NCI-H226 (cell line): ENCODE measurements at regions not wholly inside any gene's neighbourhood (a gene's known extent, or its start where the extent isn't known, plus 50 kb on each side); places are given as distances from the start of the nearest gene placed in this dataset.
"Not testable (repeated sequence)": the region's sequence is repeated elsewhere in the genome, so short reads cannot be mapped to it uniquely, and the experiment has no call there.

ENCODE experiments used
- DNase-seq: peaks from one replicate; pipeline ENCODE4 v3.0.0-alpha.2; 2015

DNA sequence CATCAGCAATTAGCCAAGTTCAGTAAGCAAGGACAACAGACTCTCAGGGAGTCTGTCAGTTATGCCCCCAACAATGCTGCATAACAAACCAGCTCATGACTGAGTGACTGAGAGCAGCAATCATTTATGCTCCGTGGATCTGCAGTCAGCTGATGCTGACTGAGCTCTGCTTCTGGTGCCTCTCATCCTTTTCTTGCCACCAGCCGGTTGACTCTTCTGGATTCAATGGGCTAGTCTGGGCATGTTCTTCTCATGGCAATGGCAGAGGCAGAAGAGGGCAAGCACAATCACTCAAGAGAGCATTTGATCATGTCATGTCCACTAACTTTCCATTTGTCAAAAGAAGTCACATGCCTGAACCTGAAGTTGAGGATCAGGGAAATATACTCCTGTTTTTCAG is 157.0 kb upstream of the NTRK2 start:
- DNase-seq: no peak

DNA sequence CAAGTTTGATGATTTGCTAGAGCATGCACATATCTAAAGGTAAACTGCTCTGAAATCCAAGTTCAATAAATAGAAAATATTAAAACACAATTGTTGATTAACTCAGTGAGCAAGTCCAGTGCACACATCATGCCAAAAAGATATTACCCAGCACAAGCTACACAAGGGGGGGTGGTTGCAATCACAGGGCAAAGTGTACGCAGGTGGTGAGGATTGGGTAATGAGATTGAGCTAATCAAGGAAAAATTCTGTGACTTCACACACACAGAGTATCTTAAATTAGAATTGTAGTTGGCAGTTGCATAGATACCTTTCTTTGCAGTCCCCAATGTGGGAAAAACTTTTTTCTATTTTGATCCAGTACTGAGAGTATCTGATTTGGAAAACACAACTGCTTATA is 156.1 kb upstream of the NTRK2 start:
- no peak for DNase-seq

DNA sequence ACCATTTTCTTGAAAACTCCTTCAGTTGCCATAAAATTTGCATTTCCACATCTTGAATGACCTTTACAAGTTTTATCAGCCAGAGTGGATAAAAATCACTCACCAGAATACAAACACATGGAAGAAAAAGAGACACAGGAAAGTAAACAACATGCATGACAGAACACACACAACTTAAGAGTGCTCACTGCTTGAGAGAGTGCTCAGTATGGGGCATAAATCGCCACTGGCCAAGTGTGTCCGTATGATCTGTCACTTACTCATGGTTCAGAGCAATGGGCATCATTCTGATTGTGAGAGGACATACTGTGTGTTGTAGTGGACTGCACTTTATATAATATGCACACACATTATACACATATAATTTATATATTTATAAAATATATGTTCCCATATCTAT is 155.6 kb upstream of the NTRK2 start:
- no peak for DNase-seq

DNA sequence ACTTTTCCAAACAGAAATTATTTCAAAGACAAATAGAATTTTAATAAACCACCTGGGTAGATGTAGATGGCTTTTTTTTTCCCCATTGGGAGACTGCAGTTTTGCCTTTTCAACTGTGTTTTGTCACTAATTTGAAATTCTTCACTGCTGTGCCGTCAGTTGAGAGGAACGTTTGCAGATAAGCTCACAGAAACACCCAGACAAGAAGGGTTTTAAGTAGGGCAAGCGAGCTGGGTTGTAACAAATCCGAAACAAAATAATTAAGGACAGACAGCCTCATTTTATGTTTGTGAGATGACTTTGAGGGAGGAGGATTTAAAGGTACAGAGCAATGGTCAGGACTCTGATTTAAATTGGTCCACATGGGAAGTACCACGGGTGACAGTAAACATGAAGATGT is 155.1 kb upstream of the NTRK2 start:
- DNase-seq: no peak

DNA sequence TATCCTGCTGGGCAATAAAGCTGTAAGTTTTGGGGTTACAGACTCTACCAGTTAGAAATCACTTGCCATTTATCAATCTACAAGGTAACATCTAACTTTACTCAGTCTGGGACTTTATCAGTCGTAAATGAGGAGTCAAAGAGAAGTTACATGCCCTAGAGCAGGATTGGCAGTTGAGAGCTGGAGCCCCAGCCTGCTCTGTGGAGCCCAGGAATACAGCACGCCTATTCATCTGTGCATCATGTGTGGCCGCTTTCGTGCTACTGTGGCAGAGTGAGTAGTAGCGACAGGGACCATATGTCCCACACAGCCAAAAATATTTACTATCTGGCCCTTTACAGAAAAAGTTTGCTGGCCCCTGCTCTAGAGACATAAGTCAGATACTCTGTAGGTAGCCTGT is 152.5 kb upstream of the NTRK2 start:
- no peak for DNase-seq

DNA sequence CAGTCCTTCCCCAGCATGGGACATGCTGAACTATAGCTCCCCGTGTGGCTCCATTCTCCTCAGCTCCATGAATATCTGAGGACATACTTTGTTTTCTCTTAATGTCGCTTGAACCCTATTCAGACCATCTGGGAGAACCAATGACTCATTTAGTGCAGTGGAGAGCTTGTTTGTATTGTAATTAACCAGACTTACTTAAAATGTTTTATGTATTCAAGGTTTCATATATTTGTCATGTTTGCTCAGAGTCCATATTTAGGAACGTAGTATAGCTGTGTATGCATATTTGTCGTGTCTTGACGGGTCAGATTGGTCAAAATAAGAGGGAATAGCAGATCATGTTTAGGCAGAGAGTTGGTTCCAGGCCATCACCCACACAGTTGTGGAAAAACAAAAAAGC is 150.1 kb upstream of the NTRK2 start:
- no peak for DNase-seq

DNA sequence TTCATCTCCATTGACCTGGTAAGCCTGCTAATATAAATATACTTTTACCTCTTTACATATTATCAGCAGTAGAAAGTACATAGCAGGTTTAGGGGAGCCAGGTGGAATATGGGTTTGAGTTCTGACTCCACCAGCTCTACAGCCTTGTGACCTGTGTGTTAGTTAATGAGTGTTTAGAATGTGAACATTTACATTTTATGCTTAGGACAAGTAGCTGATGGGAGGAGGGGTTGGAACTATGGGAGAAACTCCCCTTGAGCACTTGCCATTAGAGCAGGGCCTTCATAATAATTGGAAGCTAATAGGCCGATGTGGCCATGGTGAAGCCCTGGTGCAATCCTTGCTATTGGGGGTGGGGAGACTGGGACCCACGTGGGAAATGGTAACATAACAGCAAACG is 148.3 kb upstream of the NTRK2 start:
- no peak for DNase-seq

DNA sequence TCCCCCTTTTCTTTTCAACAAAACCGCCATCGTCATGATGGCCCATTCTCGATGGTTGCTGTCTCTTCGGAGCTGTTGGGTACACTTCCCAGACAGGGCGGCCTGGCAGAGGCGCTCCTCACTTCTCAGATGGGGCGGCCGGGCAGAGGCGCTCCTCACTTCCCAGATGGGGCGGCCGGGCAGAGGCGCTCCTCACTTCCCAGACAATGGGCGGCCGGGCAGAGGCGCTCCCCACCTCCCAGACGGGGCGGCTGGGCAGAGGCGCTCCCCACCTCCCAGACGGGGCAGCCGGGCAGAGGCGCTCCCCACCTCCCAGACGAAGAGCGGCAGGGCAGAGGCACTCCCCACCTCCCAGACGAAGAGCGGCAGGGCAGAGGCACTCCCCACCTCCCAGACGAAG is 143.3 kb upstream of the NTRK2 start:
- DNase-seq: not testable (repeated sequence)

DNA sequence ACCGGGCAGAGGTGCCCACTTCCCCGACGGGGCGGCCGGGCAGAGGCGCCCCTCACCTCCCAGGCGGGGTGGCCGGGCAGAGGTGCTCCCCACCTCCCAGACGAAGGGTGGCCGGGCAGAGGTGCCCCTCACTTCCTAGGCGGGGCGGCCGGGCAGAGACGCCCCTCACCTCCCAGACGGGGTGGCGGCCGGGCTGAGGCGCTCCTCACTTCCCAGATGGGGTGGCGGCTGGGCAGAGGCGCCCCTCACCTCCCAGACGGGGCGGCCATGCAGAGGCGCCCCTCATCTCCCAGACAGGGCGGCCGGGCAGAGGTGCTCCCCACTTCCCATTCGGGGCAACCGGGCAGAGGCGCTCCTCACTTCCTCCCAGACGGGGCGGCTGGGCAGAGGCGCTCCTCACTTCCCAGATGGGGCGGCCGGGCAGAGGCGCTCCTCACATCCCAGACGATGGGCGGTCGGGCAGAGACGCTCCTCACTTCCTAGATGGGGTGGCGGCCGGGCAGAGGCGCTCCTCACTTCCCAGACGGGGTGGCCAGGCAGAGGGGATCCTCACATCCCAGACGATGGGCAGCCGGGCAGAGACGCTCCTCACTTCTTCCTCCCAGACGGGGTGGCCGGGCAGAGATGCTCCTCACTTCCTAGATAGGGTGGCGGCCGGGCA is 142.3 kb upstream of the NTRK2 start:
- not testable (repeated sequence) for DNase-seq

DNA sequence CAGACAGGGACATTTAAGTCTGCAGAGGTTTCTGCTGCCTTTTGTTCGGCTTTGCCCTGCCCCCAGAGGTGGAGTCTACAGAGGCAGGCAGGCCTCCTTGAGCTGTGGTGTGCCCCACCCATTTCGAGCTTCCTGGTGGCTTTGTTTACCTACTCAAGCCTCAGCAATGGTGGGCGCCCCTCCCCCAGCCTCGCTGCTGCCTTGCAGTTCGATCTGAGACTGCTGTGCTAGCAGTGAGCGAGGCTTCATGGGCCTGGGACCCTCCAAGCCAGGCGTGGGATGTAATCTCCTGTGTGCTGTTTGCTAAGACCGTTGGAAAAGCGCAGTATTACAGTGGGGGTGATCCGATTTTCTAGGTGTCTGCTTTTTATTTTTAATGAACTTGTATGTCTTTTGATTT is 133.6 kb upstream of the NTRK2 start:
- not testable (repeated sequence) for DNase-seq

DNA sequence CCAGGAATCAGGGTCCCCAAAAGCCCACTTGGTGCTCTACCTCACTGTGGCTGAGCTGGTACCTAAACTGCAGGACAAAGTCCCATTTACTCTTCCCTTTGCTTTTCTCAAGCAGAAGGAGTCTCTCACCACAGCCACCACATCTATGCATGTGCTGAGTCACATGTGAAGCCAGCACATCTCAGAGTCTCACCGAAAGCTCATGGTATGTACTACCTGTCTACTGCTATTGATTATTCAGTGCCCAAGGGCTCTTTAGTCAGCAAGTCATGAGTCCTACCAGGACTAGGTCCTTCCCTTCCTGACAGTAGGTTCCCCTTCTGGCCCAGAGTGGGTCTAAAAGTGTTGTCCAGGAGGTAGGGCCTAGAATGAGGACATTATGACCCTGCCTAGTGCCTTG is 130.7 kb upstream of the NTRK2 start:
- DNase-seq: no peak

DNA sequence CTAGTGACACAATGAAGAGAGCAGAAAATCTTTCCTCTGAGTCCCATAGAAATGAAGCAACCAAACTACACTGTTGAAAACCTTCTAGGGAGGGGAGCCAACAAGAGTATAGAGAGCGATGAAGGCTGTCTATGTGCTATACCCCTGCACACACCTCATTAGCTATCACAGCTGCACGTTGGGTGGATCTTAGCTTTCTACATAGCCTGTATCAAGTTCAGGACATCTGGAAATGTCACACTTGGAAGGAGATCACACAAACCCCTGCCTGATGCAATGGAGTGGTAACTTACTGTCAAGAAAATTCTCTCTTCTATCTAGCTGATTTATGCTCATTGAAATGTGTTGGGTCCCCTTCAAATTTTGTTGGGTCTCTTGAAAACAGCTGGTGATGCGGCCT is 127.0 kb upstream of the NTRK2 start:
- no peak for DNase-seq

DNA sequence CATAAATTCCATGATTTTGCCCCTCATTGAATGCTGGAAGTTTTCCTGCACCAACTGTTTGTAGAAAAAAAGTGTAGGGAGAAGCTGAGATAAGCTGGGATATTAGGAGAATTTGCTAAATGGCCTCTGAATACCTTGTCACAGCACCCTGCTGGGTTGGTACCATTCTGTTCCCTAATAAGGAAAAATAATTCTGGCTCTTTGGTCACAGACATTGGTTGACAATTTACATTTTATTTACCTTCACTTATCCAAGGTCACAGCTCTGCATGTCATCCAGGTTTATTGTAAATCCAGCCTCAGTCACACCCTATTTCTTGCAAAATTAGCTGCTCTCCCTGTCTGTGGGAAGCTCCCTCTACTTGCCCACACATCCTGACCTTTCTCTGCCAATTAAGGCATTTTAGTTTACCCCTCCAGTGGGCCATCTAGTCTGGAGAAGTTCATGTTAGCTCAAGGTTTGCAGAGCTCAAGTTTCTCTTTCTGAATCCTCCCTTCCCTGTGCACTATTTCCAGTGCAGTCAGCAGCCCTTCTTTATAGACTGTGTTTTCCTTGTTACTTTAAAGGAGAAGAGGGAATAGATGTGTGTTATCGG is 115.4 kb upstream of the NTRK2 start:
- DNase-seq: no peak

DNA sequence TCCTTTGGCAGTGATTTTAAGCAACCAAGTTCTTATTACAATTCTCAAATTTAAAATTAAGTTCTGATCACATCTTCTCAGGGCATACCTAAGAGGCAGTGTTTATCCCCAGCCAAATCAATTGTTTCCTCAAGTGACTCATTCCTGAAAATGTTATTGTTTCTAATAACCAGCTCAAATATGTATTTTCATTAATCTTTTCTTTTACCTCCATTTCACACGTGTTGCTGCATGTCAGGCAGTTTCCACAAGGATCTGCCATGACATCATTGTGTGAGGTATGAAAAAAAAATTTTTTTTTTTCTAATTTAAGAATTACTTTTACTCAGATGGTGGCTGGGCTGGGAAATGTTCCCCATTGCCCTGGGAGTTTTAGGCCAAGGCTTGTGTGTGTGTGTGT is 113.0 kb upstream of the NTRK2 start:
- no peak for DNase-seq

DNA sequence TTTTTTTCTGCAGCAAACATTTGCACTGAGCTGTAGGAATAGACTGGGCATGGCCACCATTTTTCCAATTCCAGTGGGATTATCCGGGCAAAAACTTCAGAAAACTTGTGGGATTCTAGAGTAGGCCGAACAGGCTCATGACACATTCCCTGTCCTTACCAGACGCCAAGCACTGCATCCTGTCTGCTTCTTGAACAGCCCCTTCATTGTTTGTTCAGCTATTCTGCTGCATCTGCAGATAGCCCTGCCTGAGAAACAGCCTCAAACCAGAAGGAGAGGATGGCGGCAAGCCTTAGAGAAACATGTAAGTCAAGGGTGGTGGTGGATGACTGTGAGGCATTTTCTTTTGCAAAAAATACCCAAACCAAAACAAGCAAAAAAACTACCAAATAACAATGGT is 111.8 kb upstream of the NTRK2 start:
- DNase-seq: no peak

DNA sequence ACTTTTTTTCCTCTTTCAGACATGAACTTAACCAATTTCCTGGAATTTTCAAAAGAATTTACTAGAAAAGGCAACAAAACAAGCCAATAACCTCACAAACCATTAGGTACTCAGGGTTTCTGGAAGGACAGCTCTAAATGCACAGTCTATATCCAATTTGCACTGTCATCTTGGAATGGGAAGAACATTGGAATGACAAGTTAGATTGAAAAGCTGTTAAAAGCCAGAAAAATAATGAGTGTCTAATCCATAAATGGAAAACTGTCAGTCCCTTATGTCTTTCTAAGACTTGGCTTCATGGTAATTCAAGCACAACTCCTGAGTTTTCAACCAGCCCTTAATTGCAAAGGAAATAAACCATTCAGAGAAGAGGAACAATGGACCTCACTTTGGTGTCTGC is 105.8 kb upstream of the NTRK2 start:
- DNase-seq: no peak

DNA sequence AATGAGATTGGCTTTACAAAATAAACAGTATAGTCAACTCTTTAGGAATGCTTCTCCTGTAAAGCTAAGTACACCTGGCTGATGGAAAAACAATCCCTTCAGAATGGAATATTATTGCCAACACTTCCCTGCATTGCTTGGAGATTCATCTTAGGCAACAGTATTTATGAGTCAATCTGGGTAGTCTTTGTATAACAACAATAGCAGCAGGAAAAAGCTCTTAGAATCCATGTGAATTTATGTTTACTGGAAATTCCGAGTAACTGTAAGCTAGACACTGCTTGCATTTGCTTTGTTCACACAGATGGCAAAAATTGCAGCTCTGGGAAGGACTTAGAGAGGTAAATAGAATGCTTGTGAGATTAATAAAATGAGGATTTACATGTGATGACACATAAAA is 101.7 kb upstream of the NTRK2 start:
- DNase-seq: no peak

DNA sequence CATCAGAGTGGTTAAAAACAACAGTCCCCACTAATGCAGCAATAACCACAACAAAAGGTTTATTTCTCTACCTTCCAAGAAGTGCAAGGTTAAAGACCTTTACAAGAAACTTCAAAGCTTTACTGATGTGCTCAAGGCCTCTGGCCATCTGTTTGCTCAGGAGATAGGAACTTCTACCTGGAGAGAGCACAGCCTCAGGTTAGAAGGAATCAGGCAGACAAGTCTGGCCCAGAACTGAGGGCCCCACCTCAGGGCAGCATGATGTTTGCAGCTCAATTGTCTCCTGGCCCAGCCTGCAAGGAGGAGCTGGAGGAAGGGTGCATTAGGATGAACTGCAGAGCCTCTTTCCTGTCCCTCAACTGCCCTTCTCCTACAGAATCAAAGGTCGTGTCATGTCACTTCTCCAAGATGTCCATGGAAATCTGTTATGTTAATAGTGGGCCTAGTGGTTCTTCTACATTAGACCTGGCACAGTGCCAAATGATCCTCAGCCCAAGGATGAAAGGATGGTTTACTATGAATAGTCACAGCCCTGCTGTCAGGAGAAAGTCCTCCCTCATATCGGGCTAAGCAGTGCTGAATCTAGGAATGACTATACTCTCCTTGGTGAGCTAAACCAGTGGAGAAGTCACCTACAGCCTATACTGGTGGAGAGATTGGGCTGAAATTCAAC is 98.9 kb upstream of the NTRK2 start:
- DNase-seq: no peak

DNA sequence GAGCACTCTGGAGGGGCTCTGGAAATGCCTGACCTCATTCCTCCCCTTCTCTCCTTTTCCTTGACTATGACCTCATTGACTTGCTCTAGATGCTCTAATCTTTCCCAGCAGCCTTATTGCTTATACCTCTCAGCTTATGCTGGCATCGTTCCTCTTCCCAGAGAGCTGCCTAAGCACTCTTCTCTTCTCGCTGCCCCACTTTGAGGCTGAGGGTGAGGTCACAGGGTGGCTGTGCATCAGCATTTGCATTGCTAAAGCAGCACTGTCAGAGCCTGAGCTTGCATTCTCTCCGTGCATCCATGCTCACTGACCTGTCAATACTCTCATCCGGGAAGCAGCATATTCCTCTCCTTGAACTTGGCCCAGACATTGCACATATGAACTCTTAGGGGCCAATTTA is 96.4 kb upstream of the NTRK2 start:
- no peak for DNase-seq

DNA sequence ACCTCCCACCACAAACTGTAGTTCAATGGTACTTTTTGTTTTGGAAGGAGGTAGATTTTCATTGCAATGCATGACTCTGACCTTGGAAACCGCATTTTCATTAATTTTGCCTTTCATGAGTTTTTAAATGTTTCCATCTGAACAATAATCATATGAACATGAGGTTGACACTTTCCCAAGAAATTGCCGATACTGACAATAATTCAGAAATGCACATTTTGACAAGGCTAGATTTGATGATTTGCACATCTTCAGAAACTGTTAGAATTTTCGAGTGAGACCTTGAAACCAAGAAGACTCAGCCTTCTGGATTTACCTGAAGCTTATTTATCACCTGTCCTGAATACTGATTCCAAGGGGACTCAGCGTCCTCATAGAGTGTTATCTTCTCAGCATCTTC is 93.8 kb upstream of the NTRK2 start:
- DNase-seq: no peak

DNA sequence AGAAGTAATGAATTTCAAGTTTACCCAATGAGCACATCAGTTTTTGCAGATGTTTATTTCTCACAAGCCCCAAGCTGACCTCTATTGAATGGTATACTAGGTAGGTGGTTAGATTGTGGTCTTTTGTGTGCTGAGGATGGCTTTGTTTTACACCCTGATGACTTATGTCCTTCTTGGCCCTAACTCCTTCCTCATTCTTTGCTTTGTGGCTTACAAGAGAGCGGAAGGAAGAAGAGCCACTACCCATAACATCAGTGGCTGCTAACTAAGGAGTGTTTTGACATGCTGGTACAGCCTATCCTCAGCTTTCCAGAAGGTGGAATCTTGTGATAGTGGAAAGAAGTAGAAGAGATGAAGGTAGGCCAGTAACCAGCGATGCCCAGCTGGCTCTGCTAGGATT is 85.7 kb upstream of the NTRK2 start:
- no peak for DNase-seq

DNA sequence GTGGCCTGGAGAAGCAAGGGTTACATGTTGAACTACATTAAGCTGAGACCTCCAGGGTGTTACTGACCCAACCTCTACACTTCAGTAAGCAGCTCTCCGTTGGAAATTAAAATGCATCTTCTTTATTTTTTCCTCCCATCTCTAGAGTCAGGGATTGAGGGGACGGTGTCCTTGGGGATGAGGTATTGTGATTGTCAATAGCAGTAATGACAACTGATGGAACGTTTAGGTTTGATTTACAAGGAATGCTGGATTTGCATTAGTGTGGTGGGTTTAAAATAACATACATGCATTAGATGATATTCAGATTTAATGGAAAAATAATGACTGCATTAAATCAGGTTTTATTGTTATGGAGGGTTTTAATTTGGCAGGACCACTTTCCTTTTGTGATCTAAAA is 82.9 kb upstream of the NTRK2 start:
- no peak for DNase-seq

DNA sequence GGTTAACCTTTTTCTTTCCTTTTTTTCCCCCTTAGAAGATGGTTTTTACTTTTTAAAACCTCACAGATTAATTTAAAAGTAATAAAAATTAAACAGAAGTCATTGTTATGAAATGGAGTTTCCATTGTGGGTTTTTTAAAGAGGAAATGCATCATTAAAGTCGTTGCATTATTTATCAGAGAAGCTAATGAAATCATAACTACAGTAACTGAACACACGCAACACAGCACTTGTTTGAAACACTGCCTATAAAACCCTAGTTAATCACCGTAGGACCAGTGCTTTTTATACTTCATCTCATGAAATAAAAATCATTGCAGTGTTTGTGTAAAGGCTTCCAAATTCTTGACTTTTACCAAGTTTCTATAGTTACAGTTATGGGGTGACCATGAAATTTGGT is 82.4 kb upstream of the NTRK2 start:
- DNase-seq: no peak

DNA sequence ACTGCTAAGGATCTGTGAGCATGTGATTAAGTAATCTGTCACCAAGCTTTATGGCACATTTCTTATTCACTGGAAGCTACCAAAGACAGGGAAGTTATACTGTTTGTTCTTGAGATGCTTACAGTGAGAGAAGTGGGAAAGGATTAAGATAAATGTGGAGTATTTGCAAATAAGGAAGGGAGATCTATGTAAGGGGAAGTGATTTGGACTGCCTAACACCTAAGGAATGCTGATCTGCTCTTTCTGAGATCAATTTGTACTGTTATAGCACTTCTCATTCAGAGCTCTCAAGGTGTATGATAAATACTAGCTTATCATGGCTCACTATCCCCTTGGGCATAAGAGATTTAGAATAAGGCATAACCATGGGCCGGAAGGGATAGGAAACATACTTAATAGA is 80.0 kb upstream of the NTRK2 start:
- no peak for DNase-seq

DNA sequence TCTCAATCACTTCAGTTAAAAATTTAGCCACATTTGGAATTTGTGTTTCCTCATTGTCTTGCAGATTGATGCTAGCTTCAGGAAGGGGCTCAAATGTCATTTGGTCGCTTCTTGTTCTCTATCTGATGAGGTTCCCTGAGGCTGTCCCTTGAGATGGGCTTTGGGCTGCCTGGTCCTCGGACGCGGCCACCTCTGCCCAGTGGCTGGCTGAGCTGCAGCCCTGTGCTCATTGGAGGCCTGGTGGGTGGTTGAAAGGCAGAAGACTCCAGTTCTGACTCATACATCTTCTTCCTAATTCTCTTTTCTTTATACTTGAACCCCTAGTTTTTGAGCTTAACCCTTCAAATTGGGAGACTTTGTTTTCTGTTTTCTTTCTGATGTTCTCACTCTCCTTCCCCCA is 78.8 kb upstream of the NTRK2 start:
- DNase-seq: no peak
